H1 (cell line): ENCODE measurements at regions not wholly inside any gene's neighbourhood (a gene's known extent, or its start where the extent isn't known, plus 50 kb on each side); places are given as distances from the start of the nearest gene placed in this dataset.

Experiments
- CTCF ChIA-PET: fragments of 300-600 bp; sonication (Branson Sonifier 250); formaldehyde crosslinking; loops from one replicate; lab custom pipeline; 2021; ENCODE audit not compliant: partially characterized antibody; lab: Charles Lee
- POLR2A ChIA-PET: fragments of 300-600 bp; sonication (Branson Sonifier 250); formaldehyde crosslinking; loops from one replicate; lab custom pipeline; 2021; ENCODE audit warnings: inconsistent platforms; ENCODE audit not compliant: partially characterized antibody; lab: Charles Lee
- DNase-seq, 2 experiments: peaks; one replicate each; pipeline versions ENCODE4 v3.0.0 to v3.0.0-alpha.2; 2010 to 2022; ENCODE audit warnings: low spot score in 2 of 2, low read depth in 1 of 2, mixed read lengths in 1 of 2
- FAIRE-seq: peaks from 2 replicates; lab custom pipeline; 2011; peaks lifted over from hg19 to GRCh38; lab: Jason Lieb, UNC
- H2AFZ ChIP-seq: 2 replicates; pipeline ENCODE4 v1.8.1; 2012; ENCODE audit warnings: low read length, inconsistent platforms
- H2AK5ac ChIP-seq: 2 replicates; pipeline ENCODE4 v1.6.1; 2013; ENCODE audit warnings: low read depth, low read length
- H2BK120ac ChIP-seq: replicated peaks from 2 replicates; pipeline ENCODE3; 2013; ENCODE audit warnings: low read depth, low read length, inconsistent platforms
- H2BK12ac ChIP-seq: 2 replicates; pipeline ENCODE4 v1.6.1; 2013; ENCODE audit warnings: low read depth, low read length
- H2BK15ac ChIP-seq: 2 replicates; pipeline ENCODE4 v1.6.1; 2013; ENCODE audit warnings: low read length
- H2BK20ac ChIP-seq: 2 replicates; pipeline ENCODE4 v1.6.1; 2013; ENCODE audit warnings: low read length
- H2BK5ac ChIP-seq: 2 replicates; pipeline ENCODE4 v1.6.1; 2013; ENCODE audit warnings: low read depth, low read length
- H3K14ac ChIP-seq: 2 replicates; pipeline ENCODE4 v1.6.1; 2013; ENCODE audit warnings: inconsistent platforms; ENCODE audit not compliant: insufficient read length
- H3K18ac ChIP-seq: 2 replicates; pipeline ENCODE4 v1.6.1; 2013; ENCODE audit warnings: low read length; ENCODE audit errors: extremely low read depth
- H3K23ac ChIP-seq: 2 replicates; pipeline ENCODE4 v1.6.1; 2013; ENCODE audit warnings: inconsistent platforms; ENCODE audit not compliant: insufficient read length
- H3K23me2 ChIP-seq: 2 replicates; pipeline ENCODE4 v1.6.1; 2013; ENCODE audit warnings: low read depth, low read length
- H3K27ac ChIP-seq: 2 replicates; pipeline ENCODE4 v1.6.1; 2011; ENCODE audit warnings: low read depth, low read length, inconsistent platforms
- H3K27me3 ChIP-seq, 4 experiments: replicated peaks in 1 of 4; 1 replicate in 1 of 4; 2 replicates in 3 of 4; pipeline versions ENCODE4 v1.6.1 to v1.8.1; 2011 to 2013; ENCODE audit warnings: low read length in 3 of 4, mild to moderate bottlenecking in 3 of 4, inconsistent platforms in 2 of 4, mixed read lengths in 2 of 4, moderate library complexity in 1 of 4; ENCODE audit not compliant: control insufficient read depth in 3 of 4, insufficient read depth in 3 of 4; ENCODE audit errors: extremely low read depth in 1 of 4
- H3K36me3 ChIP-seq, 4 experiments: 2 replicates each; pipeline versions ENCODE4 v1.6.1 to v1.8.1; 2011 to 2013; ENCODE audit warnings: mild to moderate bottlenecking in 4 of 4, low read length in 3 of 4, moderate library complexity in 2 of 4, control low read depth in 1 of 4, inconsistent platforms in 1 of 4; ENCODE audit not compliant: insufficient read depth in 4 of 4, control insufficient read depth in 2 of 4
- H3K4ac ChIP-seq: replicated peaks from 2 replicates; pipeline ENCODE3; 2013; ENCODE audit warnings: low read length, low read depth, mixed read lengths, inconsistent platforms; ENCODE audit not compliant: insufficient read length
- H3K4me1 ChIP-seq, 4 experiments: replicated peaks in 1 of 4; 1 replicate in 1 of 4; 2 replicates in 3 of 4; pipeline versions ENCODE4 v1.6.1 to v1.8.1; 2011 to 2013; ENCODE audit warnings: low read length in 3 of 4, inconsistent platforms in 2 of 4, mixed read lengths in 1 of 4; ENCODE audit not compliant: insufficient read depth in 4 of 4, control insufficient read depth in 3 of 4
- H3K4me2 ChIP-seq, 2 experiments: 2 replicates each; pipeline versions ENCODE4 v1.6.1 to v1.8.1; 2011 to 2013; ENCODE audit warnings: low read depth in 2 of 2, low read length in 2 of 2, control low read depth in 1 of 2, inconsistent platforms in 1 of 2, mild to moderate bottlenecking in 1 of 2; ENCODE audit not compliant: insufficient read depth in 1 of 2
- H3K4me3 ChIP-seq, 4 experiments: fragments of 200-600, 300-600 bp in 1 of 4; sonication (generic), shearing (Covaris generic), sonication (Bioruptor Twin) in 1 of 4; 2 replicates each; pipeline versions ENCODE4 v1.5.1 to v1.8.1; 2011 to 2016; ENCODE audit warnings: low read length in 4 of 4, low read depth in 3 of 4, control low read depth in 2 of 4, inconsistent platforms in 2 of 4, mild to moderate bottlenecking in 2 of 4, mixed read lengths in 1 of 4, moderate library complexity in 1 of 4; ENCODE audit not compliant: insufficient read depth in 2 of 4; ENCODE audit errors: extremely low read depth in 1 of 4
- H3K56ac ChIP-seq: replicated peaks from 2 replicates; pipeline ENCODE3; 2013; ENCODE audit warnings: low read depth, mild to moderate bottlenecking, mixed read lengths, low read length, inconsistent platforms; ENCODE audit not compliant: insufficient read length
- H3K79me1 ChIP-seq: 2 replicates; pipeline ENCODE4 v1.6.1; 2013; ENCODE audit warnings: low read depth, low read length, control low read depth
- H3K79me2 ChIP-seq, 2 experiments: 2 replicates each; pipeline versions ENCODE4 v1.6.1 to v1.8.1; 2012 to 2013; ENCODE audit warnings: low read length in 2 of 2, mild to moderate bottlenecking in 2 of 2, inconsistent platforms in 1 of 2; ENCODE audit not compliant: insufficient read depth in 2 of 2, control insufficient read depth in 1 of 2
- H3K9ac ChIP-seq, 4 experiments: replicated peaks in 1 of 4; 1 replicate in 1 of 4; 2 replicates in 3 of 4; pipeline versions ENCODE4 v1.6.1 to v1.8.1; 2011 to 2013; ENCODE audit warnings: low read depth in 3 of 4, low read length in 3 of 4, control low read depth in 2 of 4, mild to moderate bottlenecking in 2 of 4, moderate library complexity in 2 of 4, inconsistent platforms in 1 of 4; ENCODE audit errors: extremely low read depth in 1 of 4
- H3K9me3 ChIP-seq, 2 experiments: 2 replicates each; pipeline versions ENCODE4 v1.6.1 to v1.8.1; 2012 to 2013; ENCODE audit warnings: mild to moderate bottlenecking in 2 of 2, moderate library complexity in 2 of 2, control low read depth in 1 of 2, inconsistent platforms in 1 of 2, low read depth in 1 of 2, low read length in 1 of 2, mixed read lengths in 1 of 2; ENCODE audit not compliant: insufficient read depth in 2 of 2
- H4K20me1 ChIP-seq, 2 experiments: replicated peaks in 1 of 2; 2 replicates each; pipeline versions ENCODE3 to v1.8.1; 2011 to 2013; ENCODE audit warnings: inconsistent platforms in 2 of 2, low read length in 2 of 2, mild to moderate bottlenecking in 1 of 2; ENCODE audit not compliant: insufficient read depth in 2 of 2, control insufficient read depth in 1 of 2
- H4K5ac ChIP-seq: 2 replicates; pipeline ENCODE4 v1.6.1; 2013; ENCODE audit warnings: low read length, low read depth, mixed read lengths, inconsistent platforms; ENCODE audit not compliant: insufficient read length
- H4K8ac ChIP-seq: 2 replicates; pipeline ENCODE4 v1.8.0; 2013; ENCODE audit warnings: mild to moderate bottlenecking, moderate library complexity, low read length, inconsistent platforms; ENCODE audit not compliant: insufficient read depth; ENCODE audit errors: extremely low read depth
- H4K91ac ChIP-seq: replicated peaks from 2 replicates; pipeline ENCODE3; 2013; ENCODE audit warnings: low read length, mixed read lengths, inconsistent platforms; ENCODE audit not compliant: insufficient read length
- CEBPB ChIP-seq: IDR thresholded peaks from 2 replicates; pipeline ENCODE4 v1.6.1; 2012; ENCODE audit warnings: low read depth, low read length
- CHD1 ChIP-seq: IDR thresholded peaks from 2 replicates; pipeline ENCODE4 v1.6.1; 2012; ENCODE audit warnings: low read depth, low read length, improper control_type of control experiment
- CTCF ChIP-seq, 3 experiments: IDR thresholded peaks; 1 replicate in 2 of 3; 2 replicates in 1 of 3; pipeline versions ENCODE4 v1.5.1 to v1.6.1; 2011; ENCODE audit warnings: low read length in 3 of 3, mild to moderate bottlenecking in 3 of 3, inconsistent platforms in 2 of 3, low read depth in 1 of 3, moderate library complexity in 1 of 3; ENCODE audit not compliant: insufficient read depth in 1 of 3; ENCODE audit errors: control extremely low read depth in 1 of 3
- HDAC6 ChIP-seq: IDR thresholded peaks from one replicate; pipeline ENCODE4 v1.7.1; 2012; ENCODE audit warnings: low read depth, mild to moderate bottlenecking, inconsistent platforms, low read length, moderate library complexity
- KDM5A ChIP-seq: fragments of 200-600 bp; IDR thresholded peaks from 2 replicates; pipeline ENCODE4 v1.7.1; 2012; ENCODE audit warnings: mild to moderate bottlenecking, low read length, inconsistent platforms, mixed read lengths
- NANOG ChIP-seq: IDR thresholded peaks from 2 replicates; pipeline ENCODE4 v1.6.1; 2011; ENCODE audit warnings: low read length, low read depth, mild to moderate bottlenecking, inconsistent platforms; ENCODE audit not compliant: insufficient read depth, poor library complexity, severe bottlenecking
- PHF8 ChIP-seq: fragments of 200-600 bp; sonication (generic); conservative IDR thresholded peaks from 2 replicates; pipeline ENCODE4 v1.7.1; 2012; ENCODE audit warnings: low read depth, mild to moderate bottlenecking, inconsistent platforms, low read length, moderate library complexity
- POLR2A ChIP-seq, 2 experiments: IDR thresholded peaks; 1 replicate in 1 of 2; 2 replicates in 1 of 2; pipeline ENCODE4 v1.6.1; 2011; ENCODE audit warnings: low read depth in 2 of 2, low read length in 2 of 2, mild to moderate bottlenecking in 2 of 2; ENCODE audit errors: control extremely low read depth in 1 of 2
- RFX5 ChIP-seq: IDR thresholded peaks from 2 replicates; pipeline ENCODE4 v1.6.1; 2011; ENCODE audit warnings: low read depth, low read length, improper control_type of control experiment, borderline replicate concordance
- SIX5 ChIP-seq: IDR thresholded peaks from 2 replicates; pipeline ENCODE4 v1.6.1; 2011; ENCODE audit warnings: mild to moderate bottlenecking, low read depth, low read length
- SUZ12 ChIP-seq: fragments of 200-600 bp; sonication (generic); IDR thresholded peaks from 2 replicates; pipeline ENCODE4 v1.6.1; 2012; ENCODE audit warnings: mild to moderate bottlenecking, inconsistent platforms, low read length, moderate library complexity, mixed read lengths
- YY1 ChIP-seq: IDR thresholded peaks from 2 replicates; pipeline ENCODE4 v1.6.1; 2011; ENCODE audit warnings: low read depth, mild to moderate bottlenecking, low read length
- WGBS, 2 experiments: shearing (Covaris generic) in 1 of 2; methylation state at CpG; one replicate each; pipeline versions ENCODE4 v1.1.6 to v1.1.7; 2013 to 2015; ENCODE audit warnings: low lambda C conversion rate in 2 of 2, mixed read lengths in 2 of 2, inconsistent platforms in 1 of 2, low coverage in 1 of 2, missing lambda C conversion rate in 1 of 2; ENCODE audit not compliant: insufficient replicate concordance in 2 of 2, insufficient coverage in 1 of 2, insufficient read length in 1 of 2; ENCODE audit errors: extremely low coverage in 1 of 2, missing lambda C conversion rate in 1 of 2; 5-methylcytosine and 5-hydroxymethylcytosine counted together

GRCh38 chr22:49423125-49423650 lies 404.5 kb downstream of the BRD1 start:
- Histone ChIP-seq H2BK12ac (no peak overlapping the region), H2AFZ (no peak overlapping the region), H3K27me3 (no peaks in the 10 kb centered on the region), H3K79me1 (no peaks in the 10 kb centered on the region; the same call in 1 of the 2 replicates), H3K4me3 (no peak overlapping the region), H4K20me1 (peaks cover 0 to 2% of the 10 kb centered on the region in 2 experiments), H4K91ac (no peak overlapping the region), H2BK20ac (no peak overlapping the region), H3K9me3 (no peaks in the 10 kb centered on the region), H3K23ac (no peak overlapping the region), H3K56ac (no peak overlapping the region), H4K5ac (no peak overlapping the region), H3K4me1 (no peaks in the 10 kb centered on the region; a peak in 2 of 7 replicates), H3K14ac (no peak overlapping the region), H3K79me2 (no peaks in the 10 kb centered on the region), H3K4ac (no peak overlapping the region), H2BK15ac (no peak overlapping the region), H3K18ac (no peak overlapping the region), H3K27ac (no peak overlapping the region), H3K23me2 (0 out of 2 replicates have a peak, but pooled peaks cover 3% of the 10 kb centered on the region), H2BK5ac (no peak overlapping the region), H2AK5ac (no peak overlapping the region; the same call in 1 of the 2 replicates), H3K9ac (no peak overlapping the region), H4K8ac (no peak overlapping the region), H2BK120ac (no peak overlapping the region), H3K4me2 (no peak overlapping the region), H3K36me3 (no peaks in the 10 kb centered on the region)
- DNase-seq: no peak
- POLR2A ChIA-PET: no interaction called here
- 93% methylated on average over 17 of the region's 17 CpGs; no CpG with 5 or more reads in 1 of the 2 experiments for WGBS, 2 experiments
- no peak for FAIRE-seq
- CTCF ChIA-PET: interaction anchor here (0.9 to 1.4 kb wide), 2 partner anchors 9 to 10 kb away, joined by 3 read pairs; no protein-coding TSS in a partner anchor
- TF ChIP-seq YY1 (no peak), RFX5 (no peak), SIX5 (no peak), CHD1 (no peak), CTCF (IDR thresholded peaks at IDR 0.05; ENCODE audit: control extremely low read depth in 1 of 3, insufficient read depth in 1 of 3, low read depth in 1 of 3, low read length in 3 of 3) (no peak), CEBPB (no peak), KDM5A (no peak), POLR2A (IDR thresholded peaks at IDR 0.05; ENCODE audit: control extremely low read depth in 1 of 2, low read depth in 2 of 2, low read length in 2 of 2) (no peak), PHF8 (no peak), HDAC6 (no peak), NANOG (no peak), SUZ12 (no peak)
